ENCODE measurements at regions not wholly inside any gene's neighbourhood (a gene's known extent, or its start where the extent isn't known, plus 50 kb on each side); places are given as distances from the start of the nearest gene placed in this dataset.

- no peak overlapping the region for H3K9ac ChIP-seq
- H2AFZ ChIP-seq, result no peak overlapping the region
- no peak overlapping the region for H3K27ac ChIP-seq
- H3K4me2 ChIP-seq (ENCODE audit: low read length), result no peak overlapping the region
- no peaks in the 10 kb centered on the region for H3K36me3 ChIP-seq (ENCODE audit: control insufficient read depth, insufficient read depth, low read length)
- H3K4me3 ChIP-seq (ENCODE audit: low read depth, low read length), result no peak overlapping the region
- no peaks in the 10 kb centered on the region for H3K9me3 ChIP-seq (ENCODE audit: control insufficient read depth, low read length)
- no peaks in the 10 kb centered on the region for H3K27me3 ChIP-seq (ENCODE audit: control insufficient read depth, insufficient read depth, low read length)
- no peak for TF ChIP-seq CTCF (IDR thresholded peaks at IDR 0.05)
- H3K79me2 ChIP-seq, result no peaks in the 10 kb centered on the region
- no peaks in the 10 kb centered on the region for H3K4me1 ChIP-seq
Measured at GRCh38 chr13:53499576-53500133, 471.0 kb downstream of the OLFM4 start.

GRCh38 chr13:53501387-53501786, 472.8 kb downstream of the OLFM4 start:
- H2AFZ ChIP-seq, result no peak overlapping the region
- no peak for TF ChIP-seq CTCF (IDR thresholded peaks at IDR 0.05)
- no peak overlapping the region for H3K27ac ChIP-seq
- no peaks in the 10 kb centered on the region for H3K36me3 ChIP-seq (ENCODE audit: control insufficient read depth, insufficient read depth, low read length)
- H3K9ac ChIP-seq, result no peak overlapping the region
- no peak overlapping the region for H3K4me3 ChIP-seq (ENCODE audit: low read depth, low read length)
- H3K27me3 ChIP-seq (ENCODE audit: control insufficient read depth, insufficient read depth, low read length), result no peaks in the 10 kb centered on the region
- no peaks in the 10 kb centered on the region for H3K4me1 ChIP-seq
- no peaks in the 10 kb centered on the region for H3K79me2 ChIP-seq
- H3K9me3 ChIP-seq (ENCODE audit: control insufficient read depth, low read length), result no peaks in the 10 kb centered on the region
- no peak overlapping the region for H3K4me2 ChIP-seq (ENCODE audit: low read length)

GRCh38 chr13:53507741-53508140, 479.1 kb downstream of the OLFM4 start:
- no peaks in the 10 kb centered on the region for H3K36me3 ChIP-seq (ENCODE audit: control insufficient read depth, insufficient read depth, low read length)
- no peak overlapping the region for H2AFZ ChIP-seq
- H3K9me3 ChIP-seq (ENCODE audit: control insufficient read depth, low read length), result no peaks in the 10 kb centered on the region
- H3K4me1 ChIP-seq, result no peaks in the 10 kb centered on the region
- H3K9ac ChIP-seq, result no peak overlapping the region
- H3K4me3 ChIP-seq (ENCODE audit: low read depth, low read length), result no peak overlapping the region
- TF ChIP-seq CTCF (IDR thresholded peaks at IDR 0.05), result no peak
- no peak overlapping the region for H3K4me2 ChIP-seq (ENCODE audit: low read length)
- no peaks in the 10 kb centered on the region for H3K79me2 ChIP-seq
- no peak overlapping the region for H3K27ac ChIP-seq
- H3K27me3 ChIP-seq (ENCODE audit: control insufficient read depth, insufficient read depth, low read length), result no peaks in the 10 kb centered on the region

GRCh38 chr13:53512635-53513034, 484.0 kb downstream of the OLFM4 start:
- no peak for TF ChIP-seq CTCF (IDR thresholded peaks at IDR 0.05)
- H3K9me3 ChIP-seq (ENCODE audit: control insufficient read depth, low read length), result no peaks in the 10 kb centered on the region
- H3K4me1 ChIP-seq, result no peaks in the 10 kb centered on the region
- H3K4me2 ChIP-seq (ENCODE audit: low read length), result no peak overlapping the region
- H3K79me2 ChIP-seq, result no peaks in the 10 kb centered on the region
- no peak overlapping the region for H3K4me3 ChIP-seq (ENCODE audit: low read depth, low read length)
- no peak overlapping the region for H2AFZ ChIP-seq
- no peak overlapping the region for H3K27ac ChIP-seq
- H3K9ac ChIP-seq, result no peak overlapping the region
- H3K27me3 ChIP-seq (ENCODE audit: control insufficient read depth, insufficient read depth, low read length), result no peaks in the 10 kb centered on the region
- H3K36me3 ChIP-seq (ENCODE audit: control insufficient read depth, insufficient read depth, low read length), result no peaks in the 10 kb centered on the region

GRCh38 chr13:53513226-53513625, 484.6 kb downstream of the OLFM4 start:
- H3K27me3 ChIP-seq (ENCODE audit: control insufficient read depth, insufficient read depth, low read length), result no peaks in the 10 kb centered on the region
- no peak overlapping the region for H3K4me3 ChIP-seq (ENCODE audit: low read depth, low read length)
- no peak overlapping the region for H3K4me2 ChIP-seq (ENCODE audit: low read length)
- H3K36me3 ChIP-seq (ENCODE audit: control insufficient read depth, insufficient read depth, low read length), result no peaks in the 10 kb centered on the region
- H3K79me2 ChIP-seq, result no peaks in the 10 kb centered on the region
- H3K27ac ChIP-seq, result no peak overlapping the region
- H3K9me3 ChIP-seq (ENCODE audit: control insufficient read depth, low read length), result no peaks in the 10 kb centered on the region
- TF ChIP-seq CTCF (IDR thresholded peaks at IDR 0.05), result no peak
- no peak overlapping the region for H2AFZ ChIP-seq
- H3K4me1 ChIP-seq, result no peaks in the 10 kb centered on the region
- H3K9ac ChIP-seq, result no peak overlapping the region
